ENCODE measurements at regions not wholly inside any gene's neighbourhood (a gene's known extent, or its start where the extent isn't known, plus 50 kb on each side); places are given as distances from the start of the nearest gene placed in this dataset.

GRCh38 chr13:33999811-34000605 is 182.1 kb downstream of the RFC3 start:
- TF ChIP-seq, protein P1, sequence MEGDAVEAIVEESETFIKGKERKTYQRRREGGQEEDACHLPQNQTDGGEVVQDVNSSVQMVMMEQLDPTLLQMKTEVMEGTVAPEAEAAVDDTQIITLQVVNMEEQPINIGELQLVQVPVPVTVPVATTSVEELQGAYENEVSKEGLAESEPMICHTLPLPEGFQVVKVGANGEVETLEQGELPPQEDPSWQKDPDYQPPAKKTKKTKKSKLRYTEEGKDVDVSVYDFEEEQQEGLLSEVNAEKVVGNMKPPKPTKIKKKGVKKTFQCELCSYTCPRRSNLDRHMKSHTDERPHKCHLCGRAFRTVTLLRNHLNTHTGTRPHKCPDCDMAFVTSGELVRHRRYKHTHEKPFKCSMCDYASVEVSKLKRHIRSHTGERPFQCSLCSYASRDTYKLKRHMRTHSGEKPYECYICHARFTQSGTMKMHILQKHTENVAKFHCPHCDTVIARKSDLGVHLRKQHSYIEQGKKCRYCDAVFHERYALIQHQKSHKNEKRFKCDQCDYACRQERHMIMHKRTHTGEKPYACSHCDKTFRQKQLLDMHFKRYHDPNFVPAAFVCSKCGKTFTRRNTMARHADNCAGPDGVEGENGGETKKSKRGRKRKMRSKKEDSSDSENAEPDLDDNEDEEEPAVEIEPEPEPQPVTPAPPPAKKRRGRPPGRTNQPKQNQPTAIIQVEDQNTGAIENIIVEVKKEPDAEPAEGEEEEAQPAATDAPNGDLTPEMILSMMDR (IDR thresholded peaks at IDR 0.05), result no peak
- no peak for TF ChIP-seq EZH2 (IDR thresholded peaks at IDR 0.05; ENCODE audit: borderline replicate concordance, insufficient read depth, low read depth, low read length, poor library complexity, severe bottlenecking)
